ENCODE measurements at regions not wholly inside any gene's neighbourhood (a gene's known extent, or its start where the extent isn't known, plus 50 kb on each side); places are given as distances from the start of the nearest gene placed in this dataset.

GRCh38 chrX:25925946-25926345 is 212.2 kb upstream of the MAGEB18 start:
- no peak overlapping the region for H3K4me3 Mint-ChIP-seq
- H3K27ac Mint-ChIP-seq: no peak overlapping the region
- DNase-seq: no peak
- peaks cover 0 to 3% (median 2%) of the 10 kb centered on the region in 6 donors for H3K9me3 Mint-ChIP-seq
- no peaks in the 10 kb centered on the region for H3K36me3 Mint-ChIP-seq
- H3K27me3 Mint-ChIP-seq (ENCODE audit: low read depth in 3 of 3): peaks cover 0 to 4% (median 0%) of the 10 kb centered on the region in 3 donors
- H3K4me1 Mint-ChIP-seq: no peaks in the 10 kb centered on the region

DNA sequence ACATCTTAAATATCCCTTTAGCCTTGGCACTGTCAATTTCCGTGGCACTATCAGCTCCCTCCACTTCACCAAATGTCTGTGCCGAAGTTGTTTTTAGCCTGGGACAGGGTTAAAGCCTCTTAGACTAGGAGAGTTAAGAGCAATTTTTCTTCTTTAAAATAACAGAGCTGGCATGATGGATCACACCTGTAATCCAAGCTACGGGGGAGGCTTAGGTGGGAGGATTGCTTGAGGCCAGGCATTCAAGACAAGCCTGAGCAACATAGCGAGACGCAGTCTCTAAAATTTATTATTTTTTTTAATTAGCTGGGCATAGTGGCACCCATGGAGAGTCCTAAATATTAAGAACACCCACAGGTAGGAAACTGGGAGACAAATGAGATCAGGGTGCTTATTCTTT is 209.8 kb upstream of the MAGEB18 start:
- Mint-ChIP-seq H3K4me3 (no peak overlapping the region), H3K9me3 (peaks cover 0 to 5% (median 3%) of the 10 kb centered on the region in 6 donors), H3K27ac (no peak overlapping the region), H3K27me3 (ENCODE audit: low read depth in 3 of 3) (peaks cover 0 to 4% (median 0%) of the 10 kb centered on the region in 3 donors), H3K36me3 (no peaks in the 10 kb centered on the region), H3K4me1 (no peaks in the 10 kb centered on the region)
- DNase-seq: no peak

- Mint-ChIP-seq H3K36me3 (no peaks in the 10 kb centered on the region), H3K27me3 (ENCODE audit: low read depth in 3 of 3) (peaks cover 0 to 2% (median 0%) of the 10 kb centered on the region in 3 donors), H3K4me1 (no peaks in the 10 kb centered on the region), H3K4me3 (no peak overlapping the region), H3K9me3 (peaks cover 2 to 16% (median 5%) of the 10 kb centered on the region in 6 donors), H3K27ac (no peak overlapping the region)
- no peak for DNase-seq
These were observed 197.1 kb upstream of the MAGEB18 start for GRCh38 chrX:25941087-25941486.

DNA sequence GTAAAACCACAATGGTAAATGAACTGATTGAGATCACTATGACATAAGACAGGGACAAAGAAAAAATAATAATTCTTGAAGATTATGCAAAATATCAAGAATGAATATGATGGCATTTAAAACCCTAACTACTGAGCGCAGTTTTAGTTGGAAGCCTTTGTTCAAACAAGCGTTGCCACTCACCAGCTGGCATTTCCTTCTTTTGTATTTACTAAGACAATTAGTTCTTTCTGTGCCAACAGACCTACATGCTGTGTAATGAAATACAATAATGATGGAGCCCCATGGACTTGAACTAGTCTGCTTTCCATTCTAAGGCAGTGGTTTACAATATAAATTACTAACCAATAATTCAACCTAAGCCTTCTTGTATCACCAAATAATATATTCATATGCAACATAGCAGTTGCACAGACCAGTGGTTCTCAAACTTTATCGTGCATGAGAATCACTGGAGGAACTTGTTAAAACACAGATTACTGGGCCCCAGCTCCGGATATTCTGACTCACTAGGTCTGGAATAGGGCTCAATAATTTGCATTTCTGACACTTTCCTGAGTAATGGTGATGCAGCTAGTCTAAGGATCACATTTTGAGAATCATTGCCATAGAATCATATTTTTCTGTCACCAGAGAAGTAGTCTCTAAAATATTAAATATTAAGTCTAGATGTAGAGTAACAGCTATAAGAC is 196.4 kb upstream of the MAGEB18 start:
- H3K27me3 Mint-ChIP-seq (ENCODE audit: low read depth in 3 of 3): peaks cover 0 to 2% (median 0%) of the 10 kb centered on the region in 3 donors
- no peak overlapping the region for H3K4me3 Mint-ChIP-seq
- no peaks in the 10 kb centered on the region for H3K36me3 Mint-ChIP-seq
- peaks cover 2 to 16% (median 8%) of the 10 kb centered on the region in 6 donors for H3K9me3 Mint-ChIP-seq
- H3K27ac Mint-ChIP-seq: no peak overlapping the region
- no peak for DNase-seq
- no peaks in the 10 kb centered on the region for H3K4me1 Mint-ChIP-seq

GRCh38 chrX:25968920-25969319 is 169.2 kb upstream of the MAGEB18 start:
- Mint-ChIP-seq H3K4me3 (no peak overlapping the region), H3K4me1 (no peaks in the 10 kb centered on the region), H3K36me3 (no peaks in the 10 kb centered on the region), H3K27ac (no peak overlapping the region), H3K9me3 (peaks cover 8 to 28% (median 15%) of the 10 kb centered on the region in 6 donors), H3K27me3 (ENCODE audit: low read depth in 3 of 3) (peaks cover 0 to 4% (median 2%) of the 10 kb centered on the region in 3 donors)
- DNase-seq: no peak

GRCh38 chrX:25976683-25977310 is 161.3 kb upstream of the MAGEB18 start:
- H3K27me3 Mint-ChIP-seq (ENCODE audit: low read depth in 3 of 3): peaks cover 0 to 3% (median 3%) of the 10 kb centered on the region in 3 donors
- H3K4me3 Mint-ChIP-seq: no peak overlapping the region
- H3K9me3 Mint-ChIP-seq: peaks cover 2 to 19% (median 8%) of the 10 kb centered on the region in 6 donors
- no peaks in the 10 kb centered on the region for H3K36me3 Mint-ChIP-seq
- no peaks in the 10 kb centered on the region for H3K4me1 Mint-ChIP-seq
- no peak for DNase-seq
- H3K27ac Mint-ChIP-seq: no peak overlapping the region

DNA sequence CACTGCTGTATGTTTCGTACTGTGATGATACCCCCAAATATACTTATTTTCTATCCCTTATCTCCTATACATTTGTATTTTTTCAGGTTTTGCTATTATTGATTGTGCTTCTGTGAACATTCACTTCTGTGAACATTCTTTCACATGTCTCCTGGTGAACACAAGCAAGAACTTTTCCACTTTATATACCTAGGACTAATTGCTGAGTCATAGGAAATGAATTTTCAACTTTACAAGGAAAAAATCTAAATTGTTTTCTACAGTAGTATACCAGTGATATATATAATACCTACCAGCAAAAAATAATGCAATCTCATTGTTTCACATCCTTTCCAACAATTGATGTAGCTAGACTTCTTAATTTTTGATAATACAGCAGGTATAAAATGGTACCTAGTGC is 139.5 kb upstream of the MAGEB18 start:
- peaks cover 0 to 2% (median 0%) of the 10 kb centered on the region in 3 donors for H3K27me3 Mint-ChIP-seq (ENCODE audit: low read depth in 3 of 3)
- H3K36me3 Mint-ChIP-seq: no peaks in the 10 kb centered on the region
- no peaks in the 10 kb centered on the region for H3K4me1 Mint-ChIP-seq
- no peak overlapping the region for H3K4me3 Mint-ChIP-seq
- peaks cover 0 to 4% (median 0%) of the 10 kb centered on the region in 6 donors for H3K9me3 Mint-ChIP-seq
- no peak overlapping the region for H3K27ac Mint-ChIP-seq
- no peak for DNase-seq

- no peak overlapping the region for H3K27ac Mint-ChIP-seq
- peaks cover 1 to 7% (median 5%) of the 10 kb centered on the region in 3 donors for H3K27me3 Mint-ChIP-seq (ENCODE audit: low read depth in 3 of 3)
- H3K4me1 Mint-ChIP-seq: no peaks in the 10 kb centered on the region
- DNase-seq: no peak
- peaks cover 2 to 15% (median 9%) of the 10 kb centered on the region in 6 donors for H3K9me3 Mint-ChIP-seq
- H3K36me3 Mint-ChIP-seq: no peaks in the 10 kb centered on the region
- H3K4me3 Mint-ChIP-seq: no peak overlapping the region
These were observed 130.7 kb upstream of the MAGEB18 start for GRCh38 chrX:26007462-26007861.

DNA sequence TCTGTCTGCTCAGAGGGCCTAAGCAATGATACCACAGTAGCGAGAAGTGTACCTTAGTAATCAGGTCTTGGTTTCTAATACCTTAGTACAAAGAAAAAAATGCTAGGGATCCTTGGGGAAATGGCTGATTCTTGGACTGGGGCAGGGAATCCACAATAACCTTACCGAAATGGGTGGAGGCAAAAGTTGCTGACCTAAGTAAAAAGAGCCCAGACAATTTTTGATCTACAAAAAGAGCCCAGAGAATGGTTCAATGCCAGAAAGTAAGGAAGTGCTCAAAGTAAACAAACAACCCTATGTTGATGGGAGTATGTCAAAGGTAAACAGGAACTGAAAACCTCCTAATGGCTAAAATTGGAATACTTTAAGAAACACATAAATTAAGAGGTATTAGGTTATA is 130.1 kb upstream of the MAGEB18 start:
- no peaks in the 10 kb centered on the region for H3K4me1 Mint-ChIP-seq
- H3K4me3 Mint-ChIP-seq: no peak overlapping the region
- no peaks in the 10 kb centered on the region for H3K36me3 Mint-ChIP-seq
- no peak overlapping the region for H3K27ac Mint-ChIP-seq
- peaks cover 1 to 7% (median 5%) of the 10 kb centered on the region in 3 donors for H3K27me3 Mint-ChIP-seq (ENCODE audit: low read depth in 3 of 3)
- DNase-seq: no peak
- H3K9me3 Mint-ChIP-seq: peaks cover 0 to 15% (median 9%) of the 10 kb centered on the region in 6 donors

GRCh38 chrX:26008691-26009090 is 129.5 kb upstream of the MAGEB18 start:
- Mint-ChIP-seq H3K27me3 (ENCODE audit: low read depth in 3 of 3) (peaks cover 1 to 7% (median 5%) of the 10 kb centered on the region in 3 donors), H3K36me3 (no peaks in the 10 kb centered on the region), H3K4me3 (no peak overlapping the region), H3K4me1 (no peaks in the 10 kb centered on the region), H3K9me3 (peaks cover 0 to 15% (median 8%) of the 10 kb centered on the region in 6 donors), H3K27ac (no peak overlapping the region)
- no peak for DNase-seq

DNA sequence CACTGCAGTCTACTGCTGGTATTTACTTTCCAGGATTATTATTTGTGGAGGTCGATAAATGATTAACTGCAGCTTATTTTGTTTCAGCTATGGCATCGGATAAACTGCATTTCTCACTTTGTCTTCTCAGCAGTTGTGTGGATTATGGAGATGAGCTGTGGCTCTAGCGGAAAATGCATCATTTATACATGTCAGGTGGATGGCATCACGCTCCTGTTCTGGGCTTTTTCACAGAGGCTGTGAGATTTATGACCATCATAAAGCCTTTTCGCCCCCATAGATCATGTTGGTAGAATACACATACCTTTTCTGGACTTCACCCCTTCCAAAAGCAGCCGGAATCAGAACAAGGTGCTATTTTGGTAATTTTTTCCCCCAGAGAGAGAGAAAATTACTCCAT is 118.8 kb upstream of the MAGEB18 start:
- Mint-ChIP-seq H3K9me3 (peaks cover 0 to 10% (median 4%) of the 10 kb centered on the region in 6 donors), H3K36me3 (no peaks in the 10 kb centered on the region), H3K27ac (no peak overlapping the region), H3K4me3 (no peak overlapping the region), H3K27me3 (ENCODE audit: low read depth in 3 of 3) (no peaks in the 10 kb centered on the region), H3K4me1 (no peaks in the 10 kb centered on the region)
- DNase-seq: no peak

DNA sequence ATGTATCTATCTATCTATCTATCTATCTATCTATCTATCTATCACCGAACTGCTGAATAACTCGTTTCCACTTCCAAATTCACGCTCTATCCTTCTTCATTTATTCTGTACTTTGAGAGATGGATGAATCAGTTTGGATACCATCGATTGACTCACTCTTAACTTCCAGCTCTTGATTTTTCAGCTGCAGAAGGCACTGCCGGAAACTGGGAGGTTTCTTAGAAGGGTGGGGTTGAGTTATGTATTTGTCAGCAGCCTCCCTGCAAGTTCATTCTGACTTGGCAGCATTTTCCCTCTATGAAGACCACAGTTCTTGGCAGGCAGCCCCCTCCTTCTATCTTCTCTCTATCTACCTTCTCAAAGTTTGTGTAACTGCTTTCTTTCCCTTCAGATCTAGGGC is 112.0 kb upstream of the MAGEB18 start:
- Mint-ChIP-seq H3K27ac (no peak overlapping the region), H3K27me3 (ENCODE audit: low read depth in 3 of 3) (peaks cover 0 to 2% (median 0%) of the 10 kb centered on the region in 3 donors), H3K4me1 (no peaks in the 10 kb centered on the region)

DNA sequence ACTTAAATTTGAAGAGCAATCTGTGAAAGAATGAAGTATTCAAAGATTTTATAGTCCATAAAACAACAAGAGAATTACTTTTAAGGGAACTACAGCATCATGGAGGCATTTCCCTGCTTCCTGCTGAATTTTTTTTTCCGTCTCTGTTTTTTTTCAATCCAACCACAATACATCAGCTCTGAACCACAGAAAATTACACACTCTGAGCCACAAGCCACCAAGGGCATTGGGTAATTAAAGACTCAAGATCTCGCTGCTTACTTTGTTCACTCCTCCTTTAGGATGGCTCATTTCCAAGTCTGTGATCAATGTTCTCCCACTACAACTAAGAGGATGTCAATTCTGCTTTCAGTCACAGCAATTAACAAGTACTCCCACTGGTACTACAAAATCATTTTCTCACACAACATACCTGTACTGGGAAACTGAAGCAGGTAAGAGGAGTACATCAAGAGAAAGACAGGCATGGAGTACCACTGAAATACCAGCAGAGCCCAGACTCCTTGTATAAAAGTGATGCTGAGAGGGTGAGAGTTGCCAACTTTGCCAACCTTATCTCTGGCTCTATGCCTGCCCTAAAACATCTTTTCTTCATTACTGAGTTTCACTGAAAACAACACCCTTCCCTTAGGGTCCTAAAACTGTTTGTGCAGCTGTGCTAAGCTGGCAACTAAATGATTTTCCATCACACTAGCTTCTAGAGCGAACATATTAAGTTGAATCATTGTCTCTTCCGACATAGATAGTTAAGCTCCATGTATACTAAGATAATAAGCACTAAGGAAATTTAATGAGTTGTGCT is 105.8 kb upstream of the MAGEB18 start:
- Mint-ChIP-seq H3K36me3 (no peaks in the 10 kb centered on the region), H3K4me3 (no peak overlapping the region), H3K27ac (no peak overlapping the region), H3K9me3 (peaks cover 0 to 10% (median 4%) of the 10 kb centered on the region in 6 donors), H3K4me1 (no peaks in the 10 kb centered on the region), H3K27me3 (ENCODE audit: low read depth in 3 of 3) (peaks cover 0 to 2% (median 0%) of the 10 kb centered on the region in 3 donors)
- DNase-seq: no peak

More for the DNA sequence above, 112.0 kb upstream of the MAGEB18 start:
- Mint-ChIP-seq H3K9me3 (peaks cover 0 to 4% (median 2%) of the 10 kb centered on the region in 6 donors), H3K4me3 (no peak overlapping the region), H3K36me3 (no peaks in the 10 kb centered on the region)
- DNase-seq: no peak

GRCh38 chrX:26037367-26037766 is 100.8 kb upstream of the MAGEB18 start:
- peaks cover 0 to 3% (median 0%) of the 10 kb centered on the region in 6 donors for H3K9me3 Mint-ChIP-seq
- H3K4me3 Mint-ChIP-seq: no peak overlapping the region
- H3K27me3 Mint-ChIP-seq (ENCODE audit: low read depth in 3 of 3): peaks cover 0 to 2% (median 0%) of the 10 kb centered on the region in 3 donors
- H3K36me3 Mint-ChIP-seq: no peaks in the 10 kb centered on the region
- H3K27ac Mint-ChIP-seq: no peak overlapping the region
- DNase-seq: no peak
- H3K4me1 Mint-ChIP-seq: no peaks in the 10 kb centered on the region
